NB4 (cell line): ENCODE measurements at regions not wholly inside any gene's neighbourhood (a gene's known extent, or its start where the extent isn't known, plus 50 kb on each side); places are given as distances from the start of the nearest gene placed in this dataset.

ENCODE experiments used
- DNase-seq: peaks from one replicate; pipeline ENCODE4 v3.0.0; 2010; ENCODE audit warnings: low read depth
- H3K4me3 ChIP-seq: one replicate; pipeline ENCODE4 v1.5.1; 2011; ENCODE audit warnings: mild to moderate bottlenecking, low read depth, low read length, moderate library complexity
- MYC ChIP-seq: IDR thresholded peaks from 2 replicates; pipeline ENCODE4 v1.6.1; 2011; ENCODE audit warnings: low read depth, low read length
- POLR2A ChIP-seq: IDR thresholded peaks from 2 replicates; pipeline ENCODE4 v1.6.1; 2011; ENCODE audit warnings: mild to moderate bottlenecking; ENCODE audit not compliant: insufficient read length; ENCODE audit errors: extremely low read depth
- TF ChIP-seq, protein P1 (sequence below): IDR thresholded peaks from 2 replicates; pipeline ENCODE4 v1.6.1; 2011; ENCODE audit warnings: low read depth, low read length
- TF ChIP-seq, protein P2 (sequence below): IDR thresholded peaks from one replicate; pipeline ENCODE4 v1.5.1; 2012; ENCODE audit warnings: low read depth, low read length

DNA sequence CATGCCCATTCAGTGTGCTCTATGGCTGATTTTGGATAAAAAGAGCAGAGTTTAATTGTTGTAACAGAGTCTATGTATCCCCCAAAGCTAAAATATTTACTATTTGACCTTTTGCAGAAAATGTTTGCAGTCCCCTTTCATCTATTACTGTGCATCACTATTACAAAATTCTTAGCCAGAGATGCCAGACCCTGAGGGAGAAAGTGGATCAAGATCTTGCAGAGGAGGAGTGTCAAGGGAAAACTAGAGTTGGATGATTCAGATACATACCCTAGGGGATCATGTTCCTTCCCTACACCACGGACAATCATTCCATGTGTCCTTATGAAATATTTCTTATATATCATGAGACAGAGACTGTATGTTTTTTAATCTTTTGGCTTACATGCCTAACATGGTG is 68.6 kb upstream of the TPRG1 start:
- no peak overlapping the region for H3K4me3 ChIP-seq
- TF ChIP-seq POLR2A: no peak
- TF ChIP-seq, protein P1, sequence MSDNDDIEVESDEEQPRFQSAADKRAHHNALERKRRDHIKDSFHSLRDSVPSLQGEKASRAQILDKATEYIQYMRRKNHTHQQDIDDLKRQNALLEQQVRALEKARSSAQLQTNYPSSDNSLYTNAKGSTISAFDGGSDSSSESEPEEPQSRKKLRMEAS: no peak
- no peak for TF ChIP-seq MYC
- TF ChIP-seq, protein P2, sequence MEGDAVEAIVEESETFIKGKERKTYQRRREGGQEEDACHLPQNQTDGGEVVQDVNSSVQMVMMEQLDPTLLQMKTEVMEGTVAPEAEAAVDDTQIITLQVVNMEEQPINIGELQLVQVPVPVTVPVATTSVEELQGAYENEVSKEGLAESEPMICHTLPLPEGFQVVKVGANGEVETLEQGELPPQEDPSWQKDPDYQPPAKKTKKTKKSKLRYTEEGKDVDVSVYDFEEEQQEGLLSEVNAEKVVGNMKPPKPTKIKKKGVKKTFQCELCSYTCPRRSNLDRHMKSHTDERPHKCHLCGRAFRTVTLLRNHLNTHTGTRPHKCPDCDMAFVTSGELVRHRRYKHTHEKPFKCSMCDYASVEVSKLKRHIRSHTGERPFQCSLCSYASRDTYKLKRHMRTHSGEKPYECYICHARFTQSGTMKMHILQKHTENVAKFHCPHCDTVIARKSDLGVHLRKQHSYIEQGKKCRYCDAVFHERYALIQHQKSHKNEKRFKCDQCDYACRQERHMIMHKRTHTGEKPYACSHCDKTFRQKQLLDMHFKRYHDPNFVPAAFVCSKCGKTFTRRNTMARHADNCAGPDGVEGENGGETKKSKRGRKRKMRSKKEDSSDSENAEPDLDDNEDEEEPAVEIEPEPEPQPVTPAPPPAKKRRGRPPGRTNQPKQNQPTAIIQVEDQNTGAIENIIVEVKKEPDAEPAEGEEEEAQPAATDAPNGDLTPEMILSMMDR: no peak
- DNase-seq: no peak

DNA sequence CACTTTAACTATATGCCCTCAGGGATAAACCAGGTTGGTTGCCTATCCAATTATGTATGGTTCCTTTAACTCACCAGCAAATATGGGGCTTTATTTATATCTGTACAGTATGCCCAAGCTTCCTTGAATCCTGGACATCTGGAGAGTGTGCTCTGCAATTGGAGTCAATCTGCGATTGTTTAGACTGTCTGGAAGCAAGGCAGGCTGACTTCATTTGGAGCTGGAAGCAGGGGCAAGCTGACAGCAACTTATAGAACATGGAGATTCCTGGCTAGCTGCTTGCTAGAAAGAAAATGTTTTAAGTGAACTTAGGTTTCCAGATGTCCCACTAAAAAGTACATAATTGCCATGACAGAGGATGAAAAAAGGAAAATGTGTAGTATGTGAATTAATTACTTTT is 63.7 kb upstream of the TPRG1 start:
- H3K4me3 ChIP-seq: no peak overlapping the region
- DNase-seq: no peak
- TF ChIP-seq POLR2A (no peak), MYC (no peak)
- TF ChIP-seq, protein P2: no peak
- TF ChIP-seq, protein P1: no peak

DNA sequence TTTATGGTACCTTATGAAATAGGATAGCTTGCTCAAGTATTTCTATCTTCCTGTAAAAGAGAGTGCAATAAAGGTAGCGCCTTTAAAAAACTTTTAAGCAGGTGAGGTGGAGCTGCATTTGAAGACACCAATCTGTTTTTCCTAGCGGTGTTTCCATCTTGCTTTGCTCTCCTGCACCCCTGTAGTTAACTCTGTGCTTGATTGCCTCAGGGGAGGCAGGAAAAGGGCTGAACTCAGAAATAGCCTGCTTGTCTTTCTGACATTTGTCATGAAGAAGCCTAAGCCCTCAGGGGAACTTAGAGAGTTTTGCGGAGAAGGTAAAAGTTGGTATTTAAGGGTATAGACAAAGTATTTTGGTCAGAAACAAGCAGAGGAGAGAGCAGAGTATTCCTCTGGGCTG is 63.0 kb upstream of the TPRG1 start:
- TF ChIP-seq, protein P2: no peak
- TF ChIP-seq, protein P1: no peak
- TF ChIP-seq MYC: no peak
- TF ChIP-seq POLR2A: no peak
- no peak overlapping the region for H3K4me3 ChIP-seq

DNA sequence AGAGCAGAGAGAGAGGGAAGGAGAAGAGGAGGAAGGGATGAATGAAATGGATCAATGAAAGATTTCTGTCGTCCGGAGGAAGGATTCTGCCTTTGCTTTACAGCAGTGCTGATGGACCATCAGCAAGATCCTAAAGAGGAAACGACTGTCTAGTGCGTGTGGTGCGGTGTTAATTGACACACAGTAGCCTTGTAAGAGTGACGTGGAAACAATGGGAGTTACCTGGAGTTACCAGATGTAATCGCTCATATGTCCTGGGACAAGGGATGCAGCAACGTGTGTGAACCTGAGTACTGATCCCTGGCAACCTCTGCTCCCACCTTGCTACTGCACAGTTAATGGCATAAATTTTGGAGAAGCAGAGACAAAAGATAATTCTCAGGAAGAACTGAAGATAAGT is 62.6 kb upstream of the TPRG1 start:
- TF ChIP-seq POLR2A (no peak), MYC (no peak)
- TF ChIP-seq, protein P1: no peak
- TF ChIP-seq, protein P2: no peak
- DNase-seq: no peak

More for the DNA sequence above, 63.0 kb upstream of the TPRG1 start:
- DNase-seq: no peak

DNA sequence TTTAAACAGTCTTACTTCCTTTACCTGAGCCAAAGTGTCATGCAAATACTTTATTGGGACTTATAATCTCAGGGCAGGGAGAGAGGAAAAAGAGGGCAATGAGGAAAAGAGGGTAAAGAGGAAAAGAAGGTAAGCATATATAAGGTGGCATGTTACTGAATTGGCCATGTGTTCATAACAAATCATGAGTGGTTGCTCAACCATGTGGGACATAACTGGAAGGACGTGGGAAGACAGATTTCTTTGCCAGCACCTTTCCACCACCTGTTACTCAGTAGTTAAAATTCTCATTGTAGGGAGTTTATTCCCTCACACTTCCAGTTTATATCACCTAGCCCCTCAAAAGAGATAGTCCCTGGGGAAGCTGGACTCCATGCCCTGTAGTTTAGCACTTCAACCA is 54.7 kb upstream of the TPRG1 start:
- TF ChIP-seq MYC: no peak
- TF ChIP-seq, protein P1: no peak
- TF ChIP-seq, protein P2: no peak
- TF ChIP-seq POLR2A: no peak
- DNase-seq: no peak
- H3K4me3 ChIP-seq: no peak overlapping the region

More for the DNA sequence above, 62.6 kb upstream of the TPRG1 start:
- H3K4me3 ChIP-seq: no peak overlapping the region

DNA sequence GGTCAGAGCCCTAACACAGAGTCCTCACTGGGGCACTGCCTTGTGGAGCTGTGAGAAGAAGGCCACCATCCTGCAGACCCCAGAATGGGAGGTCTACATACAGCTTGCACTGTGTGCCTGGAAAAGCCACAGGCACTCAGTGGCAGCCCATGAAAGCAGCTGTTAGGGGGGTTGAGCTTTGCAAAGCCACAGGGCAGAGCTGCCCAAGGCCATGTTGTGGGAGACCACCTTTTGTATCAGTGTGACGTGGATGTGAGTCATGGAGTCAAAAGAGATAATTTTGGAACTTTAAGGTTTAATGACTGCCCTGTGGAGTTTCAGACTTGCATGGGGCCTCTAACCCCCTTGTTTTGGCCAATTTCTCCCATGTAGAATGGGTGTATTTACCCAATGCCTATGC is 52.9 kb upstream of the TPRG1 start:
- TF ChIP-seq, protein P2: no peak
- TF ChIP-seq POLR2A (no peak), MYC (no peak)
- TF ChIP-seq, protein P1: no peak
- H3K4me3 ChIP-seq: no peak overlapping the region
- no peak for DNase-seq
